AG04450 (cell line): ENCODE measurements at regions not wholly inside any gene's neighbourhood (a gene's known extent, or its start where the extent isn't known, plus 50 kb on each side); places are given as distances from the start of the nearest gene placed in this dataset.

Experiments
- CTCF ChIA-PET: fragments of 300-600, 350-600 bp; formaldehyde crosslinking; extraction: SDS; loops from one replicate; lab custom pipeline; 2022; ENCODE audit warnings: antibody characterized with exemption, inconsistent platforms; lab: Charles Lee
- POLR2A ChIA-PET: fragments of 350-600 bp; formaldehyde crosslinking; extraction: SDS; loops from one replicate; lab custom pipeline; 2021; ENCODE audit warnings: antibody characterized with exemption, inconsistent platforms; lab: Yijun Ruan, JAX
- DNase-seq: peaks from one replicate; pipeline ENCODE4 v3.0.0-alpha.2; 2011; ENCODE audit warnings: low read depth, low spot score
- H3K27ac ChIP-seq: one replicate; pipeline ENCODE4 v1.5.1; 2012; ENCODE audit warnings: low read depth, low read length, control low read depth
- H3K27me3 ChIP-seq: one replicate; pipeline ENCODE4 v1.6.0; 2012; ENCODE audit warnings: low read length; ENCODE audit not compliant: control insufficient read depth, insufficient read depth
- H3K4me3 ChIP-seq: 2 replicates; pipeline ENCODE4 v1.5.1; 2011; ENCODE audit warnings: mild to moderate bottlenecking, low read depth, low read length, control low read depth
- H3K9me3 ChIP-seq: 2 replicates; pipeline ENCODE4 v1.5.1; 2012; ENCODE audit warnings: low read length; ENCODE audit not compliant: control insufficient read depth, insufficient read depth
- CTCF ChIP-seq: IDR thresholded peaks from 2 replicates; pipeline ENCODE4 v1.5.1; 2011; ENCODE audit warnings: low read depth, low read length, control low read depth, inconsistent platforms

GRCh38 chr6:113011801-113012200 is 664.7 kb downstream of the RFPL4B start:
- no peaks in the 10 kb centered on the region for H3K9me3 ChIP-seq
- ChIA-PET CTCF (no interaction called here), POLR2A (interaction anchor here (0.5 to 1.3 kb wide), 4 partner anchors 19 to 659 kb away, joined by 3 to 4 read pairs (median 3); no protein-coding TSS in a partner anchor)
- no peak for TF ChIP-seq CTCF
- H3K4me3 ChIP-seq = no peak overlapping the region
- H3K27ac ChIP-seq = no peak overlapping the region
- no peaks in the 10 kb centered on the region for H3K27me3 ChIP-seq
- DNase-seq = no peak

- H3K9me3 ChIP-seq = no peaks in the 10 kb centered on the region
- ChIA-PET POLR2A (no interaction called here), CTCF (no interaction called here)
- TF ChIP-seq CTCF = no peak
- DNase-seq = peak; percentile 30
- no peaks in the 10 kb centered on the region for H3K27me3 ChIP-seq
- no peak overlapping the region for H3K27ac ChIP-seq
- no peak overlapping the region for H3K4me3 ChIP-seq
Measured at GRCh38 chr6:113015249-113015648, 668.1 kb downstream of the RFPL4B start.

- TF ChIP-seq CTCF = no peak
- POLR2A ChIA-PET = no interaction called here
- Histone ChIP-seq H3K27me3 (no peaks in the 10 kb centered on the region), H3K4me3 (no peak overlapping the region), H3K9me3 (no peaks in the 10 kb centered on the region), H3K27ac (no peak overlapping the region)
- CTCF ChIA-PET = interaction anchor here (0.8 kb wide), 1 partner anchor 842 kb away, joined by 4 read pairs; no protein-coding TSS in a partner anchor
- DNase-seq = no peak
Measured at GRCh38 chr6:113017353-113017752, 670.2 kb downstream of the RFPL4B start.

- Histone ChIP-seq H3K9me3 (no peaks in the 10 kb centered on the region), H3K4me3 (no peak overlapping the region), H3K27ac (no peak overlapping the region), H3K27me3 (no peaks in the 10 kb centered on the region)
- no peak for DNase-seq
- no peak for TF ChIP-seq CTCF
- ChIA-PET CTCF (interaction anchor here (0.7 kb wide), 1 partner anchor 841 kb away, joined by 3 read pairs; no protein-coding TSS in a partner anchor), POLR2A (no interaction called here)
Measured at GRCh38 chr6:113018351-113019151, 671.4 kb downstream of the RFPL4B start.

GRCh38 chr6:113019176-113019575 is 672.0 kb downstream of the RFPL4B start:
- no peak for DNase-seq
- no peak for TF ChIP-seq CTCF
- Histone ChIP-seq H3K9me3 (no peaks in the 10 kb centered on the region), H3K27me3 (no peaks in the 10 kb centered on the region), H3K4me3 (no peak overlapping the region), H3K27ac (peak overlapping the region; percentile 21)
- ChIA-PET CTCF (interaction anchor here (0.7 kb wide), 1 partner anchor 840 kb away, joined by 3 read pairs; no protein-coding TSS in a partner anchor), POLR2A (no interaction called here)
